ENCODE measurements at regions not wholly inside any gene's neighbourhood (a gene's known extent, or its start where the extent isn't known, plus 50 kb on each side); places are given as distances from the start of the nearest gene placed in this dataset.
A peak's percentile ranks its signal among the peaks of the same experiment; 100 is the strongest.

DNA sequence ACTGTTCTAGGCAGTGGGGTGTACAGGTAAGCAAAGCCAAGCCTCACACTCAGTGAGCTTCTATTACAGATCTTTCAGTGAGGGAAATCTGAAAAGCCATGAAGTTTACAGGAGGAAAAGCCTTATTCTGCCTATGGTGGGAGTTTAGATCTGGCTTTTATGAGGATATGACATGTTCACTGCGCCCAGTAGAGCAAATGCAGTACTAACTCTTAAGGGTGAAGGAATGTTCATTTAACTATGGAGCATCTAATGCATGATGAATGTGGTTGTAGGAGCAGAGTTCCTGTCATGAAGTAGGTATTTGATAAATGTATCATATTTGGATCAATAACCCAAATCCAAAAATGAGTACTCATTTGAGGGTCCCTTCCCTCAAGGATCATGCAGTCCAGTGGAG, 230.2 kb upstream of the PAPPA start (continued):
- TF ChIP-seq, protein P1, sequence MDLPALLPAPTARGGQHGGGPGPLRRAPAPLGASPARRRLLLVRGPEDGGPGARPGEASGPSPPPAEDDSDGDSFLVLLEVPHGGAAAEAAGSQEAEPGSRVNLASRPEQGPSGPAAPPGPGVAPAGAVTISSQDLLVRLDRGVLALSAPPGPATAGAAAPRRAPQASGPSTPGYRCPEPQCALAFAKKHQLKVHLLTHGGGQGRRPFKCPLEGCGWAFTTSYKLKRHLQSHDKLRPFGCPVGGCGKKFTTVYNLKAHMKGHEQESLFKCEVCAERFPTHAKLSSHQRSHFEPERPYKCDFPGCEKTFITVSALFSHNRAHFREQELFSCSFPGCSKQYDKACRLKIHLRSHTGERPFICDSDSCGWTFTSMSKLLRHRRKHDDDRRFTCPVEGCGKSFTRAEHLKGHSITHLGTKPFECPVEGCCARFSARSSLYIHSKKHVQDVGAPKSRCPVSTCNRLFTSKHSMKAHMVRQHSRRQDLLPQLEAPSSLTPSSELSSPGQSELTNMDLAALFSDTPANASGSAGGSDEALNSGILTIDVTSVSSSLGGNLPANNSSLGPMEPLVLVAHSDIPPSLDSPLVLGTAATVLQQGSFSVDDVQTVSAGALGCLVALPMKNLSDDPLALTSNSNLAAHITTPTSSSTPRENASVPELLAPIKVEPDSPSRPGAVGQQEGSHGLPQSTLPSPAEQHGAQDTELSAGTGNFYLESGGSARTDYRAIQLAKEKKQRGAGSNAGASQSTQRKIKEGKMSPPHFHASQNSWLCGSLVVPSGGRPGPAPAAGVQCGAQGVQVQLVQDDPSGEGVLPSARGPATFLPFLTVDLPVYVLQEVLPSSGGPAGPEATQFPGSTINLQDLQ (CRISPR knock-in tag; IDR thresholded peaks at IDR 0.05), result no peak
- TF ChIP-seq, protein P2, sequence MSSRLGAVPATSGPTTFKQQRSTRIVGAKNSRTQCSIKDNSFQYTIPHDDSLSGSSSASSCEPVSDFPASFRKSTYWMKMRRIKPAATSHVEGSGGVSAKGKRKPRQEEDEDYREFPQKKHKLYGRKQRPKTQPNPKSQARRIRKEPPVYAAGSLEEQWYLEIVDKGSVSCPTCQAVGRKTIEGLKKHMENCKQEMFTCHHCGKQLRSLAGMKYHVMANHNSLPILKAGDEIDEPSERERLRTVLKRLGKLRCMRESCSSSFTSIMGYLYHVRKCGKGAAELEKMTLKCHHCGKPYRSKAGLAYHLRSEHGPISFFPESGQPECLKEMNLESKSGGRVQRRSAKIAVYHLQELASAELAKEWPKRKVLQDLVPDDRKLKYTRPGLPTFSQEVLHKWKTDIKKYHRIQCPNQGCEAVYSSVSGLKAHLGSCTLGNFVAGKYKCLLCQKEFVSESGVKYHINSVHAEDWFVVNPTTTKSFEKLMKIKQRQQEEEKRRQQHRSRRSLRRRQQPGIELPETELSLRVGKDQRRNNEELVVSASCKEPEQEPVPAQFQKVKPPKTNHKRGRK (CRISPR knock-in tag; IDR thresholded peaks at IDR 0.05), result no peak
- no peak for TF ChIP-seq AKAP8 (CRISPR knock-in tag; IDR thresholded peaks at IDR 0.05)
- TF ChIP-seq, protein P3, sequence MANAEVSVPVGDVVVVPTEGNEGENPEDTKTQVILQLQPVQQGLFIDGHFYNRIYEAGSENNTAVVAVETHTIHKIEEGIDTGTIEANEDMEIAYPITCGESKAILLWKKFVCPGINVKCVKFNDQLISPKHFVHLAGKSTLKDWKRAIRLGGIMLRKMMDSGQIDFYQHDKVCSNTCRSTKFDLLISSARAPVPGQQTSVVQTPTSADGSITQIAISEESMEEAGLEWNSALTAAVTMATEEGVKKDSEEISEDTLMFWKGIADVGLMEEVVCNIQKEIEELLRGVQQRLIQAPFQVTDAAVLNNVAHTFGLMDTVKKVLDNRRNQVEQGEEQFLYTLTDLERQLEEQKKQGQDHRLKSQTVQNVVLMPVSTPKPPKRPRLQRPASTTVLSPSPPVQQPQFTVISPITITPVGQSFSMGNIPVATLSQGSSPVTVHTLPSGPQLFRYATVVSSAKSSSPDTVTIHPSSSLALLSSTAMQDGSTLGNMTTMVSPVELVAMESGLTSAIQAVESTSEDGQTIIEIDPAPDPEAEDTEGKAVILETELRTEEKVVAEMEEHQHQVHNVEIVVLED (CRISPR knock-in tag; IDR thresholded peaks at IDR 0.05; ENCODE audit: borderline replicate concordance), result no peak

DNA sequence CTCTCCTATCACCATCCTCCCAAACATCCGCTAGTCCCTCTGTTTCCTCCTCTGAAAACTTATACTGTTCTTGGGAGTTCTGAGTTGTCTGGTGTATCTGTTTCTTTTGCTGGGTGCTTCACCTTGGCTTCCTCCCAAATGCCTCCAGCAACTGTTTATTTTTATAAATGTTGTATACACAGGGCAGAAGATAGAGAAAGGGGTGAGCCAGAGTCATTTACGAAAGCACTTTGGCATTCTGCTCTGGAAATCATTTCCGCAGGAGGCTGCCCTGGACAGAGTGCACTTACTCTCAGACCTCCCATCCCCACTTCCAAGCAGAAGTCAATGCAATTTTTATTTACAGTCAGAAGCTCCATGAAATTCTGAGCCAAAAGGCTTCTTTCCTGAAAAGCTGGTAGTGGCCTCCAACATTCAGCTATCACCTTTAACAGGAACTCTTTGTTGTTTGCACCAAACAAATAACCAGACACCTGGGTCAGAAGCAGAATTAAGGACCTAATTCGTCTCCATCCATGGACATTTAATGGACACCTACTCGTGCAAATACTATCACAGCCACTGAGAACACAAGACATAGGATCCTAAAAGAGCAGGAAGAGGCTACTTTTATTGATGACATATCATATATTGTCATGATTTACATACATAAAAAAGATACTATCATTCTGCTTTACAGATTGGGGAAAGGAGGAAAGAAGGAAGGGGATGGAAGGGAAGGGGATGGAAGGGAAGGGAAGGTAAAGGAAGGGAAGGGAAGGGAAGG, 229.5 kb upstream of the PAPPA start:
- Histone ChIP-seq H3K36me3 (replicated peaks in 1 of 2; ENCODE audit: control insufficient read depth in 1 of 2, insufficient read depth in 2 of 2, low read length in 2 of 2) (no peaks in the 10 kb centered on the region), H3K4me2 (ENCODE audit: low read depth, low read length) (peak overlapping the region; percentile 9; the same call in 1 of the 2 replicates), H3K79me2 (ENCODE audit: insufficient read depth, low read length) (no peaks in the 10 kb centered on the region), H3K27me3 (ENCODE audit: control insufficient read depth in 1 of 2, insufficient read depth in 2 of 2, low read length in 2 of 2) (no peaks in the 10 kb centered on the region), H3K4me3 (replicated peaks in 1 of 3; ENCODE audit: insufficient read depth in 1 of 3, low read depth in 2 of 3, low read length in 3 of 3) (no peak overlapping the region), H3K9me3 (ENCODE audit: low read length) (no peaks in the 10 kb centered on the region), H4K20me1 (ENCODE audit: insufficient read depth, low read length) (no peaks in the 10 kb centered on the region), H2AFZ (ENCODE audit: low read length) (no peak overlapping the region), H3K9ac (ENCODE audit: insufficient read depth, low read depth, low read length) (no peak overlapping the region), H3K27ac (ENCODE audit: extremely low read length, insufficient read depth, low read length) (no peak overlapping the region), H3K4me1 (ENCODE audit: insufficient read depth, low read length) (peaks cover 10% of the 10 kb centered on the region; the same call in 1 of the 2 replicates)
- no peak for FAIRE-seq
- in situ Hi-C loops (cut with HindIII; ENCODE audit: extremely low pct_ligation_motif_present, low pct_unique_long_range_greater_than_20kb), result no loop called here
- intact Hi-C loops (cut with micrococcal nuclease; ENCODE audit: unreplicated experiment), result no loop called here
- CTCF ChIA-PET (ENCODE audit: low intra/inter-chr PET ratio, low total read pairs), result no interaction called here
- WGBS (ENCODE audit: low lambda C conversion rate), result 17% methylated on average over 5 of the region's 5 CpGs
- BruUV-seq (replicated peaks), result no TSS peak
- POLR2A ChIA-PET, result no interaction called here
- ATAC-seq, result no peak
- peak; percentile 23 for DNase-seq (ENCODE audit: low spot score)
- TF ChIP-seq ZSCAN30 (CRISPR knock-in tag; IDR thresholded peaks at IDR 0.05), result no peak
- TF ChIP-seq, protein P4, sequence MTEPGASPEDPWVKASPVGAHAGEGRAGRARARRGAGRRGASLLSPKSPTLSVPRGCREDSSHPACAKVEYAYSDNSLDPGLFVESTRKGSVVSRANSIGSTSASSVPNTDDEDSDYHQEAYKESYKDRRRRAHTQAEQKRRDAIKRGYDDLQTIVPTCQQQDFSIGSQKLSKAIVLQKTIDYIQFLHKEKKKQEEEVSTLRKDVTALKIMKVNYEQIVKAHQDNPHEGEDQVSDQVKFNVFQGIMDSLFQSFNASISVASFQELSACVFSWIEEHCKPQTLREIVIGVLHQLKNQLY (CRISPR knock-in tag; IDR thresholded peaks at IDR 0.05), result no peak
- TF ChIP-seq STAT5B (CRISPR knock-in tag; IDR thresholded peaks at IDR 0.05), result no peak
- no peak for TF ChIP-seq ZNF451 (CRISPR knock-in tag; IDR thresholded peaks at IDR 0.05)
- TF ChIP-seq, protein P5, sequence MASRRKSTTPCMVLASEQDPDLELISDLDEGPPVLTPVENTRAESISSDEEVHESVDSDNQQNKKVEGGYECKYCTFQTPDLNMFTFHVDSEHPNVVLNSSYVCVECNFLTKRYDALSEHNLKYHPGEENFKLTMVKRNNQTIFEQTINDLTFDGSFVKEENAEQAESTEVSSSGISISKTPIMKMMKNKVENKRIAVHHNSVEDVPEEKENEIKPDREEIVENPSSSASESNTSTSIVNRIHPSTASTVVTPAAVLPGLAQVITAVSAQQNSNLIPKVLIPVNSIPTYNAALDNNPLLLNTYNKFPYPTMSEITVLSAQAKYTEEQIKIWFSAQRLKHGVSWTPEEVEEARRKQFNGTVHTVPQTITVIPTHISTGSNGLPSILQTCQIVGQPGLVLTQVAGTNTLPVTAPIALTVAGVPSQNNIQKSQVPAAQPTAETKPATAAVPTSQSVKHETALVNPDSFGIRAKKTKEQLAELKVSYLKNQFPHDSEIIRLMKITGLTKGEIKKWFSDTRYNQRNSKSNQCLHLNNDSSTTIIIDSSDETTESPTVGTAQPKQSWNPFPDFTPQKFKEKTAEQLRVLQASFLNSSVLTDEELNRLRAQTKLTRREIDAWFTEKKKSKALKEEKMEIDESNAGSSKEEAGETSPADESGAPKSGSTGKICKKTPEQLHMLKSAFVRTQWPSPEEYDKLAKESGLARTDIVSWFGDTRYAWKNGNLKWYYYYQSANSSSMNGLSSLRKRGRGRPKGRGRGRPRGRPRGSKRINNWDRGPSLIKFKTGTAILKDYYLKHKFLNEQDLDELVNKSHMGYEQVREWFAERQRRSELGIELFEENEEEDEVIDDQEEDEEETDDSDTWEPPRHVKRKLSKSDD (CRISPR knock-in tag; IDR thresholded peaks at IDR 0.05; ENCODE audit: low read depth), result no peak
